Thoracic aorta (tissue), 2 donors: ENCODE measurements at regions not wholly inside any gene's neighbourhood (a gene's known extent, or its start where the extent isn't known, plus 50 kb on each side); places are given as distances from the start of the nearest gene placed in this dataset.

Experiments used
- ATAC-seq: fragments of 150-250 bp; one replicate; pipeline ENCODE4 v1.8.0; 2017; ENCODE audit warnings: low read depth; ENCODE audit not compliant: insufficient number of reproducible peaks, low FRiP score
- DNase-seq: peaks from one replicate; pipeline ENCODE4 v3.0.0-alpha.2; 2020; ENCODE audit warnings: low spot score
- H3K27ac ChIP-seq, 2 donors: fragments of 200-600 bp; sonication (generic); 1 replicate in 1 of 2; 2 replicates in 1 of 2; pipeline ENCODE4 v1.5.1; 2016; ENCODE audit warnings: mild to moderate bottlenecking in 2 of 2, moderate library complexity in 2 of 2
- H3K27me3 ChIP-seq: fragments of 200-600 bp; sonication (generic); replicated peaks from 2 replicates; pipeline ENCODE4 v1.6.0; 2016; ENCODE audit warnings: mild to moderate bottlenecking; ENCODE audit not compliant: insufficient read depth
- H3K36me3 ChIP-seq: fragments of 200-600 bp; sonication (generic); one replicate; pipeline ENCODE4 v1.5.1; 2016
- H3K4me1 ChIP-seq, 2 donors: fragments of 200-600 bp; sonication (generic); 1 replicate in 1 of 2; 2 replicates in 1 of 2; pipeline versions ENCODE4 v1.5.1 to v1.6.0; 2016; ENCODE audit warnings: low read depth in 2 of 2, mild to moderate bottlenecking in 1 of 2; ENCODE audit not compliant: control insufficient read depth in 1 of 2
- H3K4me3 ChIP-seq: fragments of 200-600 bp; sonication (generic); 2 replicates; pipeline ENCODE4 v1.5.1; 2016; ENCODE audit warnings: mild to moderate bottlenecking
- H3K9me3 ChIP-seq: fragments of 200-600 bp; sonication (generic); 2 replicates; pipeline ENCODE4 v1.5.1; 2016
- TF ChIP-seq, protein P1 (sequence below): fragments of 200-600 bp; sonication (generic); IDR thresholded peaks from one replicate; pipeline ENCODE4 v1.5.1; 2019; ENCODE audit warnings: antibody characterized with exemption

DNA sequence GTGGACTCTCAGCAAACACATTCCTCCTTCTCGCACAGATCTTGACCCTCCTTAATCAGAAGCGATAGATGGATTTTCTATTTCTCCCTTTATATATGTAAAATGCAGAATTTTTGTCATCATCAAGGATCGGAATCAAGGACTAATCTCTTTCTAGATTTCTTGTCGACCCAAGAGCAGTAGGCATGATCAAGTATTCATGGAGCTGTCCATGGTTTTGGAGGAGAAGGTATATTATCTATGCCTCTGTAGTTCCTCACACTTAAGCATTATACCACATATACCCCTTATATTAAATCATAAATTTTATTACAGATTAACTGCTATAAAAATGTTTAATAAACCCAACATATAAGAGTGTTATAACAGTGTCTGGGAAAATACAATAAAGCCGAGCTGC lies 886.8 kb downstream of the NLGN4X start:
- Histone ChIP-seq H3K27ac (no peak overlapping the region), H3K27me3 (no peaks in the 10 kb centered on the region), H3K4me3 (no peak overlapping the region), H3K4me1 (no peaks in the 10 kb centered on the region), H3K36me3 (no peaks in the 10 kb centered on the region), H3K9me3 (no peaks in the 10 kb centered on the region)
- TF ChIP-seq, protein P1, sequence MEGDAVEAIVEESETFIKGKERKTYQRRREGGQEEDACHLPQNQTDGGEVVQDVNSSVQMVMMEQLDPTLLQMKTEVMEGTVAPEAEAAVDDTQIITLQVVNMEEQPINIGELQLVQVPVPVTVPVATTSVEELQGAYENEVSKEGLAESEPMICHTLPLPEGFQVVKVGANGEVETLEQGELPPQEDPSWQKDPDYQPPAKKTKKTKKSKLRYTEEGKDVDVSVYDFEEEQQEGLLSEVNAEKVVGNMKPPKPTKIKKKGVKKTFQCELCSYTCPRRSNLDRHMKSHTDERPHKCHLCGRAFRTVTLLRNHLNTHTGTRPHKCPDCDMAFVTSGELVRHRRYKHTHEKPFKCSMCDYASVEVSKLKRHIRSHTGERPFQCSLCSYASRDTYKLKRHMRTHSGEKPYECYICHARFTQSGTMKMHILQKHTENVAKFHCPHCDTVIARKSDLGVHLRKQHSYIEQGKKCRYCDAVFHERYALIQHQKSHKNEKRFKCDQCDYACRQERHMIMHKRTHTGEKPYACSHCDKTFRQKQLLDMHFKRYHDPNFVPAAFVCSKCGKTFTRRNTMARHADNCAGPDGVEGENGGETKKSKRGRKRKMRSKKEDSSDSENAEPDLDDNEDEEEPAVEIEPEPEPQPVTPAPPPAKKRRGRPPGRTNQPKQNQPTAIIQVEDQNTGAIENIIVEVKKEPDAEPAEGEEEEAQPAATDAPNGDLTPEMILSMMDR = no peak
- no peak for ATAC-seq
- no peak for DNase-seq

DNA sequence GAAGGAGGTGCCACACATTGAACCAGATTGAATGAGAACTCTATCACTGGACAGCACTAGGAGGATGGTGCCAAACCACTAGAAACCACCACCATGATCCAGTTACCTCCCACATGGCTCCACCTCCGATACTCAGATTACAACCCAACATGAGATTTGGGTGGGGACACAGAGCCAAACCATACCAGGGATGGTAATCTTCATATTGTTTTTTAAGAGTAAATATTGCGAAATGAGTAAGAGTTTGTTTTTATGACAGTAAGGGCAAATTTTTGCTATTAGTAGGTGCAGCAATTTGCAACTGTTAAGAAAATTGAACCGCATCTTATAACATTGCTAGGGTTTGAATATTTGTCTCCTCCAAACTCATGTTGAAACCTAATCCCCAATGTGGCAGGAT lies 891.5 kb downstream of the NLGN4X start:
- no peaks in the 10 kb centered on the region for H3K9me3 ChIP-seq
- H3K27me3 ChIP-seq = no peaks in the 10 kb centered on the region
- no peak overlapping the region for H3K27ac ChIP-seq
- DNase-seq = no peak
- H3K4me3 ChIP-seq = no peak overlapping the region
- no peak for ATAC-seq
- TF ChIP-seq, protein P1 = no peak
- H3K36me3 ChIP-seq = no peaks in the 10 kb centered on the region
- no peaks in the 10 kb centered on the region for H3K4me1 ChIP-seq

DNA sequence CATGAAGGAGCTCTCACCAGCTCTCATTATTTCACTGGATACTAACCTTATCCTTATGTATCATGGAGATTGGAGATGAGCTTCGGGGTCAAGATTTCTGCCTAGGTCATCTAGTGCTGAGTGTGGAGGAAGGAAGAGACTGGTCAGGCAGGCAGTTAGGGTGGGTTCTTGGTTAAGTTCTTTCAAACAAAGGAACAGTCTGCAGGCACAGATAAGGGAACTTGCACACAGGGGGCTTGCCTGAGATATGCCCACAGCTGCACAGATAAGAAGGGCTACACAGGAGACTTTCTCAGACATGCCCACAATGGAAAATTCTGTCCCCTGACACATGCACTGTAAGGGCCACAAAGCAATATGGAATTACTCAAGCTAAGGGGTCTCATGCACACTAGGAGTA lies 904.1 kb downstream of the NLGN4X start:
- no peaks in the 10 kb centered on the region for H3K9me3 ChIP-seq
- DNase-seq (no peak), ATAC-seq (no peak)
- no peaks in the 10 kb centered on the region for H3K36me3 ChIP-seq
- H3K4me1 ChIP-seq = no peaks in the 10 kb centered on the region
- H3K27ac ChIP-seq = no peak overlapping the region
- no peaks in the 10 kb centered on the region for H3K27me3 ChIP-seq
- TF ChIP-seq, protein P1 = no peak
- H3K4me3 ChIP-seq = no peak overlapping the region

DNA sequence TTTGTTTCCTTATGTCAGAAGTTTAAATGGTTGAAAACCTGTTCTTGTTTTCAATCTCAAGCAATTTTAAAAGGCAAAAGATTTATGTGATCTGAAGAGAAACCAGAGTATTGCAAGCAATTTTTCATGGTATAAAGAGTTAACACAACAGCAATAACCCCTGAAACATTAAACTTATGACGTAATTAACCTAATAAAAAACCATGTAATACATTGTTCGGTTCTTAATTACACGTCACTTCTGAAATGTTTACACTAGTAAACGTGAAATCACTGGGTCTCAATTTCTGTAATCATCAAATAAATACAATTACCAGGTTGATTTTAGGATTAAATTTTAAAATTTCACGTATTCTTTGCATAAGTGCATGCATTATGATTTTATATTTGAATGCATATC lies 914.5 kb downstream of the NLGN4X start:
- DNase-seq (no peak), ATAC-seq (no peak)
- H3K4me3 ChIP-seq = no peak overlapping the region
- H3K4me1 ChIP-seq = no peaks in the 10 kb centered on the region
- H3K9me3 ChIP-seq = no peaks in the 10 kb centered on the region
- H3K36me3 ChIP-seq = no peaks in the 10 kb centered on the region
- H3K27me3 ChIP-seq = no peaks in the 10 kb centered on the region
- no peak overlapping the region for H3K27ac ChIP-seq
- TF ChIP-seq, protein P1 = no peak

DNA sequence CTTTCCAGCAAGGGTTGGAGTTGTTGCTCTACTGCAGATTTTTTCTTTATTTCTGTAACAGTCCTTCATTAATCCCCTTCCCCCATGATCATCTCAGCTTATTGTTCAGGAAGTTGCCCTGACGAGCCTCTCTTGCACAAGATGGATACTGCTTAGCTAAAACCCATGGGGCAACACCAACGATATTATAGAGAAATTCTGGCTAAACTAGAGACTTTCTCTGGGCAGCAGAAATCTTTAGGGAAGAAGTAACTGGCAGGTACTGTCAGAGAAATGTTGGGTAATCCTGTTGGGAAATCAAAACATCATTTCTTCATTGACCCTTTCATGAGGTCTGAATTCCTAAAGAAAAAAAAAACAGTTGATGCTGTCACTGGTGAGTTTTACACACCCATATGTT lies 921.3 kb downstream of the NLGN4X start:
- Histone ChIP-seq H3K27ac (no peak overlapping the region), H3K36me3 (no peaks in the 10 kb centered on the region), H3K27me3 (no peaks in the 10 kb centered on the region), H3K9me3 (no peaks in the 10 kb centered on the region), H3K4me3 (no peak overlapping the region), H3K4me1 (no peaks in the 10 kb centered on the region)
- no peak for ATAC-seq
- no peak for DNase-seq
- TF ChIP-seq, protein P1 = no peak
